B cell (primary cell): ENCODE measurements at regions not wholly inside any gene's neighbourhood (a gene's known extent, or its start where the extent isn't known, plus 50 kb on each side); places are given as distances from the start of the nearest gene placed in this dataset.

ENCODE experiments used
- ATAC-seq: fragments of 200-7000 bp; cut with Tn5 transposase; one replicate; pipeline ENCODE4 v1.10.0; 2021; ENCODE audit warnings: low read depth, mild to moderate bottlenecking, moderate number of reproducible peaks, moderate library complexity
- CTCF ChIA-PET: fragments of 350-600 bp; sonication (Branson Sonifier 250); formaldehyde crosslinking; loops from one replicate; lab custom pipeline; 2021; ENCODE audit warnings: antibody characterized with exemption, inconsistent platforms; lab: Charles Lee
- POLR2A ChIA-PET: fragments of 350-600 bp; sonication (Branson Sonifier 250); formaldehyde crosslinking; loops from one replicate; lab custom pipeline; 2021; ENCODE audit warnings: antibody characterized with exemption; lab: Charles Lee
- DNase-seq: peaks from one replicate; pipeline ENCODE4 v3.0.0; 2013
- H2AFZ ChIP-seq: 2 replicates; pipeline ENCODE4 v1.6.1; 2012; ENCODE audit warnings: mild to moderate bottlenecking, low read depth, low read length; ENCODE audit not compliant: insufficient read depth, poor library complexity, severe bottlenecking
- H3K27ac ChIP-seq, 2 donors: 1 replicate in 1 of 2; 2 replicates in 1 of 2; pipeline ENCODE4 v1.5.1; 2012 to 2013; ENCODE audit warnings: low read length in 2 of 2, mild to moderate bottlenecking in 2 of 2, moderate library complexity in 1 of 2
- H3K27me3 ChIP-seq, 4 experiments: fragments of 200-600 bp in 1 of 4; sonication (generic) in 1 of 4; replicated peaks in 1 of 4; 1 replicate in 2 of 4; 2 replicates in 2 of 4; pipeline versions ENCODE4 v1.6.1 to v1.7.0; 2013 to 2016; ENCODE audit warnings: low read length in 3 of 4, mild to moderate bottlenecking in 2 of 4, mixed read lengths in 1 of 4, moderate library complexity in 1 of 4; ENCODE audit not compliant: insufficient read depth in 4 of 4, control insufficient read depth in 3 of 4; ENCODE audit errors: control extremely low read depth in 1 of 4
- H3K36me3 ChIP-seq, 2 experiments: replicated peaks in 1 of 2; 1 replicate in 1 of 2; 2 replicates in 1 of 2; pipeline versions ENCODE4 v1.6.1 to v1.7.1; 2013; ENCODE audit warnings: low read length in 1 of 2; ENCODE audit not compliant: insufficient read depth in 2 of 2, control insufficient read depth in 1 of 2; ENCODE audit errors: control extremely low read depth in 1 of 2, extremely low read depth in 1 of 2
- H3K4me1 ChIP-seq, 2 donors: fragments of 200-600 bp in 1 of 2; sonication (generic) in 1 of 2; 1 replicate in 1 of 2; 2 replicates in 1 of 2; pipeline versions ENCODE4 v1.5.1 to v1.6.1; 2013 to 2017; ENCODE audit warnings: low read length in 2 of 2; ENCODE audit not compliant: control insufficient read depth in 2 of 2, insufficient read depth in 2 of 2
- H3K4me2 ChIP-seq: replicated peaks from 2 replicates; pipeline ENCODE3; 2012; ENCODE audit warnings: mild to moderate bottlenecking, low read depth, low read length; ENCODE audit not compliant: poor library complexity, severe bottlenecking
- H3K4me3 ChIP-seq, 5 experiments: fragments of 200-600 bp in 1 of 5; sonication (generic) in 1 of 5; 1 replicate in 3 of 5; 2 replicates in 2 of 5; pipeline versions ENCODE4 v1.5.1 to v1.7.0; 2011 to 2016; ENCODE audit warnings: low read length in 4 of 5, mild to moderate bottlenecking in 4 of 5, low read depth in 2 of 5, control low read depth in 1 of 5, moderate library complexity in 1 of 5; ENCODE audit not compliant: insufficient read depth in 1 of 5; ENCODE audit errors: control extremely low read depth in 1 of 5, extremely low read depth in 1 of 5
- H3K79me2 ChIP-seq: fragments of 200-600 bp; sonication (generic); one replicate; pipeline ENCODE4 v1.6.0; 2016; ENCODE audit warnings: low read length; ENCODE audit not compliant: control insufficient read depth, insufficient read depth
- H3K9ac ChIP-seq: fragments of 200-600 bp; sonication (generic); 2 replicates; pipeline ENCODE4 v1.6.1; 2017; ENCODE audit warnings: mild to moderate bottlenecking, low read length, moderate library complexity
- H3K9me3 ChIP-seq, 3 donors: one replicate each; pipeline versions ENCODE4 v1.6.1 to v1.7.1; 2013; ENCODE audit warnings: low read length in 2 of 3; ENCODE audit not compliant: control insufficient read depth in 2 of 3, insufficient read depth in 1 of 3; ENCODE audit errors: control extremely low read depth in 1 of 3
- H4K20me1 ChIP-seq: 2 replicates; pipeline ENCODE4 v1.6.0; 2012; ENCODE audit warnings: mild to moderate bottlenecking, low read length; ENCODE audit not compliant: insufficient read depth, control insufficient read depth, poor library complexity, severe bottlenecking
- H3K27ac Mint-ChIP-seq: one replicate; pipeline ENCODE4 v1.8.0; 2021; ENCODE audit warnings: mixed read lengths
- H3K27me3 Mint-ChIP-seq: one replicate; pipeline ENCODE4 v1.8.0; 2021; ENCODE audit warnings: mixed read lengths
- H3K4me1 Mint-ChIP-seq: one replicate; pipeline ENCODE4 v1.8.0; 2021; ENCODE audit warnings: mixed read lengths
- H3K4me3 Mint-ChIP-seq: one replicate; pipeline ENCODE4 v1.8.0; 2021; ENCODE audit warnings: mixed read lengths
- H3K9me3 Mint-ChIP-seq: one replicate; pipeline ENCODE4 v1.8.0; 2022; ENCODE audit warnings: mixed read lengths; ENCODE audit not compliant: insufficient read depth
- CTCF ChIP-seq: fragments of 200-600 bp; IDR thresholded peaks from one replicate; pipeline ENCODE4 v1.8.0; 2022; ENCODE audit warnings: antibody characterized with exemption, mild to moderate bottlenecking
- EZH2 ChIP-seq: IDR thresholded peaks from 2 replicates; pipeline ENCODE4 v1.6.1; 2012; ENCODE audit warnings: borderline replicate concordance, low read depth, mild to moderate bottlenecking, moderate library complexity, low read length; ENCODE audit not compliant: insufficient read depth, poor library complexity, severe bottlenecking
- WGBS: methylation state at CpG from one replicate; pipeline ENCODE4 v1.1.5; 2013; ENCODE audit warnings: missing lambda C conversion rate; ENCODE audit not compliant: insufficient coverage; 5-methylcytosine and 5-hydroxymethylcytosine counted together
- intact Hi-C: fragments of 100-400 bp; cut with micrococcal nuclease; formaldehyde crosslinking; loops from one replicate; pipeline ENCODE4 v1.10.0; 2022

DNA sequence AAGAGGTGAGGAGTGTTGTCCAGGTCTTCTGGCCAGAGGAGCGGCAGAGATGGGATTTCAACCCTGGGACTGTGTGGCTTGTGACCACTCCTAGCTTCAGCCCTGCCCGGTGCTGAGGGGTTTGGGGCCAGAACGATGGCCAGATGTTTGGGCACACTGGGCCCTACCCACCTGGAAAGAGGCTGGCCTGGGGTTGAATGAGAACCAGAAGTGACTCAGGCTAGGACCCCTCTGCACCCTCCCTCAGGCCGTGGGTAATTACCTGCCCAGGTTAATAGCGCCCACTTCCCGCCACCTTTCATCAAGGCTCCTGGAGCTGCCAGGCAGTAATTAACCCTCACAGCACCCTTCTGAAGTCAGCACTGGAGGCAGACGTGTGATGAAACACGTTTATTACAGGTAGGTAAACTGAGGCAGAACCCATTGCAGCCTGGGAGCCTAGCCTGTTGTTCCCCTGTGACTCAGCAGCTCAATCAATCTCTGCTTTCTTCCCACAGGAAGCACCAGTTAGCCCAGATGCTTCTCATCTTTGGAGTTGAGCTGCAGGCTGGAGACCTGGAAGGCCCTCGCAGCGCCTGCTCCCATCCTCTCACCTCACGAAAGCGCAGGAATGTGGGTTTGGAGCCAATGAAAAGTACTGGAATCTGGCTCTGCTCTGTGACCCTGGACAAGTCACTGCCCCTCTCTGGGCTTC is 120.8 kb downstream of the CEBPB start:
- H3K9me3 Mint-ChIP-seq: peaks cover 3% of the 10 kb centered on the region
- Histone ChIP-seq H3K9me3 (no peaks in the 10 kb centered on the region), H3K9ac (no peak overlapping the region), H3K4me1 (no peaks in the 10 kb centered on the region), H4K20me1 (no peaks in the 10 kb centered on the region), H2AFZ (no peak overlapping the region), H3K4me3 (no peak overlapping the region), H3K36me3 (no peaks in the 10 kb centered on the region), H3K27me3 (peaks cover 0 to 2% (median 0%) of the 10 kb centered on the region in 4 experiments), H3K4me2 (no peak overlapping the region), H3K79me2 (no peaks in the 10 kb centered on the region), H3K27ac (no peak overlapping the region)
- no peak for ATAC-seq
- peaks cover 32% of the 10 kb centered on the region for H3K27me3 Mint-ChIP-seq
- no peak overlapping the region for H3K27ac Mint-ChIP-seq
- H3K4me3 Mint-ChIP-seq: no peak overlapping the region
- POLR2A ChIA-PET: no interaction called here
- no peak for DNase-seq
- H3K4me1 Mint-ChIP-seq: no peaks in the 10 kb centered on the region
- CTCF ChIA-PET: no interaction called here
- TF ChIP-seq EZH2 (no peak), CTCF (no peak)
- intact Hi-C loops: no loop called here
- 89% methylated on average over 10 of the region's 12 CpGs for WGBS

DNA sequence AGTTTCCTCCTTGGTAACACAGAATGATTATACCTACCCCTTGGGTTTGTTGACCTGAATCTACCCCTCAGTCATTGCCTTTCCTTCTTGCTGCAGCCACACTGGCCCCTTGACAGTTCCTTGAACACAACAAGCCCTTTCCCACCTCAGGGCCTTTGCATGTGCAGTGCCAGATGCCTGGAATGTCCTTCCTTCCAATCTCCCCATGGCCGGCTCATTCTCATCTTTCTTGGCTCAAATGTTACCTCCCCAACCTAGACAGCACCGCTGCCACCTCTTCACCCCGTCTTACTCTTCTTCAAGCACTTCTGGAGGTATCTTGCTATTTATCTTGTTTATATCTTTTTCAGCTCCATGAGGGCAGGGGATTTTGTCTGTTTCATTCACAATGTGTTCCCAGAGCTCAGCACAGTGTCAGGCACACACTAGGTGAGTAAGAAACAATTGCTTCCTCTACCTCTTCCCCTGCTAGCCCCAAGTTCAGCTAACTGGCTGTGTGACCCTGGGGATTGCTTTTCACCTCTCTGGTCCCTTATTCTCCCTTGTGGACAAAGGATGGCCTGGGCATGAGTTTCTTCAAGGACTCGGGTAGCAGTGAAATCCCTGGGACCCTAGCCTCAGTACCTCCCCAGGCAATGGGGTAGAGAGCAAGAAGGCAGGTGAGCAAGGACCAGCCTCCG is 121.5 kb downstream of the CEBPB start:
- POLR2A ChIA-PET: no interaction called here
- H3K4me1 Mint-ChIP-seq: no peaks in the 10 kb centered on the region
- TF ChIP-seq EZH2: no peak
- TF ChIP-seq CTCF: no peak

More for the DNA sequence above, 121.5 kb downstream of the CEBPB start:
- Histone ChIP-seq H3K27ac (no peak overlapping the region), H3K79me2 (no peaks in the 10 kb centered on the region), H3K4me2 (no peak overlapping the region), H3K36me3 (no peaks in the 10 kb centered on the region), H3K9ac (no peak overlapping the region), H4K20me1 (no peaks in the 10 kb centered on the region), H3K4me3 (no peak overlapping the region), H3K27me3 (peaks cover 0 to 4% (median 0%) of the 10 kb centered on the region in 4 experiments), H3K4me1 (no peaks in the 10 kb centered on the region), H2AFZ (no peak overlapping the region), H3K9me3 (no peaks in the 10 kb centered on the region)
- no peak overlapping the region for H3K4me3 Mint-ChIP-seq
- peaks cover 36% of the 10 kb centered on the region for H3K27me3 Mint-ChIP-seq
- H3K27ac Mint-ChIP-seq: no peak overlapping the region
- no peak for DNase-seq
- intact Hi-C loops: no loop called here
- 100% methylated on average over 2 of the region's 5 CpGs for WGBS
- peaks cover 3% of the 10 kb centered on the region for H3K9me3 Mint-ChIP-seq
- ATAC-seq: no peak
- CTCF ChIA-PET: no interaction called here
